Mucosa of descending colon (tissue), 3 donors: ENCODE measurements at regions not wholly inside any gene's neighbourhood (a gene's known extent, or its start where the extent isn't known, plus 50 kb on each side); places are given as distances from the start of the nearest gene placed in this dataset.

Experiments used
- ATAC-seq: fragments of 200-7000 bp; cut with Tn5 transposase; one replicate; pipeline ENCODE4 v1.9.1; 2020; ENCODE audit warnings: mild to moderate bottlenecking, moderate library complexity
- DNase-seq, 3 donors: peaks; one replicate each; pipeline ENCODE4 v3.0.0-alpha.2; 2020
- H3K36me3 ChIP-seq: fragments of 200-600 bp; one replicate; pipeline ENCODE4 v1.8.0; 2021; ENCODE audit warnings: low read depth, mild to moderate bottlenecking
- H3K4me1 ChIP-seq: fragments of 200-600 bp; one replicate; pipeline ENCODE4 v1.8.0; 2021; ENCODE audit warnings: low read depth, mild to moderate bottlenecking
- H3K4me3 ChIP-seq: fragments of 200-600 bp; one replicate; pipeline ENCODE4 v1.8.0; 2021; ENCODE audit warnings: mild to moderate bottlenecking
- H3K9me3 ChIP-seq: fragments of 200-600 bp; one replicate; pipeline ENCODE4 v1.8.0; 2021; ENCODE audit warnings: mild to moderate bottlenecking
- CTCF ChIP-seq: fragments of 200-600 bp; IDR thresholded peaks from one replicate; pipeline ENCODE4 v1.8.0; 2022; ENCODE audit warnings: antibody characterized with exemption, mild to moderate bottlenecking
- intact Hi-C, 2 donors: fragments of 100-400 bp; cut with DNase I in 1 of 2; cut with micrococcal nuclease in 1 of 2; formaldehyde crosslinking; loops; one replicate each; pipeline versions ENCODE4 v1.11.0 to v1.11.1; 2022; cut with DNase I, micrococcal nuclease
- donor health status: DM: no; HTN: no; CAD: no; lungs with moderate emphysema.
- donor health status: DM: no; HTN: no; CAD: no.
- donor health status: DM: no; HTN: yes; CAD: no.

- DNase-seq = no peak
- Histone ChIP-seq H3K4me1 (no peaks in the 10 kb centered on the region), H3K4me3 (no peak overlapping the region), H3K36me3 (no peaks in the 10 kb centered on the region), H3K9me3 (no peaks in the 10 kb centered on the region)
- no peak for TF ChIP-seq CTCF
- intact Hi-C loops = no loop called here
- no peak for ATAC-seq
These were observed 66.2 kb upstream of the CD83 start for GRCh38 chr6:14051355-14051754.

GRCh38 chr6:14053811-14054210, 63.8 kb upstream of the CD83 start:
- Histone ChIP-seq H3K4me3 (no peak overlapping the region), H3K9me3 (no peaks in the 10 kb centered on the region), H3K36me3 (no peaks in the 10 kb centered on the region), H3K4me1 (no peaks in the 10 kb centered on the region)
- TF ChIP-seq CTCF = no peak
- intact Hi-C loops = no loop called here
- DNase-seq = no peak
- ATAC-seq = no peak

GRCh38 chr6:14055541-14055940, 62.0 kb upstream of the CD83 start:
- intact Hi-C loops = no loop called here

GRCh38 chr6:14058029-14058695, 59.4 kb upstream of the CD83 start:
- ATAC-seq = no peak
- Histone ChIP-seq H3K4me1 (no peaks in the 10 kb centered on the region), H3K36me3 (no peaks in the 10 kb centered on the region), H3K4me3 (no peak overlapping the region), H3K9me3 (no peaks in the 10 kb centered on the region)
- DNase-seq = no peak
- TF ChIP-seq CTCF = no peak
- intact Hi-C loops = no loop called here

More at GRCh38 chr6:14055541-14055940, 62.0 kb upstream of the CD83 start:
- no peaks in the 10 kb centered on the region for H3K9me3 ChIP-seq
- H3K4me1 ChIP-seq = no peaks in the 10 kb centered on the region
- DNase-seq (no peak), ATAC-seq (no peak)
- no peak overlapping the region for H3K4me3 ChIP-seq
- TF ChIP-seq CTCF = no peak
- no peaks in the 10 kb centered on the region for H3K36me3 ChIP-seq

GRCh38 chr6:14058735-14059134, 58.8 kb upstream of the CD83 start:
- intact Hi-C loops = no loop called here
- no peak for TF ChIP-seq CTCF
- no peak overlapping the region for H3K4me3 ChIP-seq
- ATAC-seq (no peak), DNase-seq (no peak)
- H3K36me3 ChIP-seq = no peaks in the 10 kb centered on the region
- H3K9me3 ChIP-seq = no peaks in the 10 kb centered on the region
- H3K4me1 ChIP-seq = no peaks in the 10 kb centered on the region
